HCT116 (cell line): ENCODE measurements at regions not wholly inside any gene's neighbourhood (a gene's known extent, or its start where the extent isn't known, plus 50 kb on each side); places are given as distances from the start of the nearest gene placed in this dataset.

Source experiments
- ATAC-seq: fragments of 200-7000 bp; cut with Tn5 transposase; 2 replicates; pipeline ENCODE4 v1.9.1; 2020; ENCODE audit warnings: mild to moderate bottlenecking, moderate library complexity
- BruUV-seq: library from RNA; stranded (reverse); fragments of 400-500 nt; replicated peaks from 2 replicates; lab custom pipeline; 2021; lab: Mats Ljungman, UMichigan
- CTCF ChIA-PET: fragments of 300-600 bp; sonication (Branson Sonifier 250); formaldehyde crosslinking; loops from one replicate; lab custom pipeline; 2021; ENCODE audit warnings: antibody characterized with exemption; lab: Charles Lee
- POLR2A ChIA-PET: fragments of 300-600, 350-600 bp; sonication (Branson Sonifier 250); formaldehyde crosslinking; loops from one replicate; lab custom pipeline; 2021; ENCODE audit warnings: antibody characterized with exemption; lab: Charles Lee
- RAD21 ChIA-PET, 2 experiments: fragments of 300-600 bp; sonication (Branson Sonifier 250); formaldehyde crosslinking; loops; one replicate each; lab custom pipeline; 2023; ENCODE audit warnings: low total read pairs in 2 of 2; ENCODE audit not compliant: uncharacterized antibody in 2 of 2, unreplicated experiment in 2 of 2, low non-redundant PET in 1 of 2; lab: Charles Lee
- DNase-seq: peaks from one replicate; pipeline ENCODE4 v3.0.0-alpha.2; 2010; ENCODE audit warnings: low read depth, low spot score
- H2AFZ ChIP-seq: fragments of 200-600 bp; shearing (Covaris generic), sonication (generic); 2 replicates; pipeline ENCODE4 v1.6.1; 2017; ENCODE audit warnings: low read depth, mixed run types, mixed read lengths, antibody characterized with exemption, low read length; ENCODE audit not compliant: poor library complexity, severe bottlenecking
- H3K27ac ChIP-seq: 2 replicates; pipeline ENCODE4 v1.5.1; 2012; ENCODE audit warnings: low read depth, low read length
- H3K27me3 ChIP-seq: fragments of 200-600 bp; sonication (generic); 2 replicates; pipeline ENCODE4 v1.6.1; 2016; ENCODE audit warnings: mixed run types, low read length, mixed read lengths; ENCODE audit not compliant: insufficient read depth
- H3K36me3 ChIP-seq, 2 experiments: fragments of 200-500 bp in 1 of 2; fragments of 200-600 bp in 1 of 2; sonication (Bioruptor generic) in 1 of 2; sonication (generic) in 1 of 2; 2 replicates each; pipeline versions ENCODE4 v1.5.1 to v1.6.1; 2014 to 2016; ENCODE audit warnings: low read length in 2 of 2, inconsistent platforms in 1 of 2, mixed read lengths in 1 of 2, mixed run types in 1 of 2; ENCODE audit not compliant: insufficient read depth in 2 of 2, control insufficient read depth in 1 of 2
- H3K4me1 ChIP-seq, 2 experiments: fragments of 200-600 bp in 1 of 2; sonication (generic) in 1 of 2; 2 replicates each; pipeline versions ENCODE4 v1.5.1 to v1.6.1; 2012 to 2017; ENCODE audit warnings: low read length in 2 of 2, inconsistent platforms in 1 of 2, mild to moderate bottlenecking in 1 of 2, mixed read lengths in 1 of 2, mixed run types in 1 of 2, moderate library complexity in 1 of 2; ENCODE audit not compliant: insufficient read depth in 2 of 2, control insufficient read depth in 1 of 2
- H3K4me2 ChIP-seq: fragments of 200-600 bp; sonication (generic); 2 replicates; pipeline ENCODE4 v1.6.1; 2017; ENCODE audit warnings: mixed run types, low read length, mixed read lengths
- H3K4me3 ChIP-seq, 2 experiments: fragments of 200-600 bp in 1 of 2; sonication (generic) in 1 of 2; replicated peaks in 1 of 2; 2 replicates each; pipeline ENCODE4 v1.5.1; 2011 to 2016; ENCODE audit warnings: low read length in 2 of 2, control low read depth in 1 of 2, low read depth in 1 of 2, mild to moderate bottlenecking in 1 of 2, mixed read lengths in 1 of 2, mixed run types in 1 of 2
- H3K79me2 ChIP-seq: fragments of 200-600 bp; sonication (generic); 2 replicates; pipeline ENCODE4 v1.6.1; 2017; ENCODE audit warnings: mild to moderate bottlenecking, mixed run types, low read length, moderate library complexity, mixed read lengths; ENCODE audit not compliant: insufficient read depth
- H3K9ac ChIP-seq: fragments of 200-600 bp; sonication (generic); 2 replicates; pipeline ENCODE4 v1.6.1; 2016; ENCODE audit warnings: low read length, mixed read lengths
- H3K9me2 ChIP-seq: fragments of 200-600 bp; sonication (generic), shearing (Covaris generic); 2 replicates; pipeline ENCODE4 v1.6.1; 2017; ENCODE audit warnings: mixed run types, mild to moderate bottlenecking, moderate library complexity; ENCODE audit not compliant: insufficient read depth
- H3K9me3 ChIP-seq, 2 experiments: fragments of 200-500 bp in 1 of 2; fragments of 200-600 bp in 1 of 2; sonication (Bioruptor generic) in 1 of 2; sonication (generic) in 1 of 2; 2 replicates each; pipeline ENCODE4 v1.6.1; 2014 to 2017; ENCODE audit warnings: low read length in 2 of 2, mixed read lengths in 2 of 2, inconsistent platforms in 1 of 2, low read depth in 1 of 2, mild to moderate bottlenecking in 1 of 2, mixed run types in 1 of 2, moderate library complexity in 1 of 2; ENCODE audit not compliant: control insufficient read depth in 1 of 2, insufficient read depth in 1 of 2
- H4K20me1 ChIP-seq: fragments of 200-600 bp; sonication (generic), shearing (Covaris generic); 2 replicates; pipeline ENCODE4 v1.6.1; 2017; ENCODE audit warnings: mixed run types, mild to moderate bottlenecking, moderate library complexity; ENCODE audit not compliant: insufficient read depth
- CBX3 ChIP-seq: IDR thresholded peaks from 2 replicates; pipeline ENCODE4 v1.6.1; 2012; ENCODE audit warnings: low read depth
- EZH2 ChIP-seq: fragments of 200-600 bp; sonication (generic); IDR thresholded peaks from 2 replicates; pipeline ENCODE4 v1.6.1; 2017; ENCODE audit warnings: antibody characterized with exemption, mixed run types
- EZH2phosphoT487 ChIP-seq: fragments of 200-600 bp; IDR thresholded peaks from 2 replicates; pipeline ENCODE4 v1.6.1; 2018; ENCODE audit warnings: antibody characterized with exemption, borderline replicate concordance
- MAX ChIP-seq: IDR thresholded peaks from 2 replicates; pipeline ENCODE4 v1.6.1; 2012
- POLR2A ChIP-seq: IDR thresholded peaks from 2 replicates; pipeline ENCODE4 v1.7.0; 2011; ENCODE audit warnings: borderline replicate concordance; ENCODE audit not compliant: insufficient read depth, insufficient read length; ENCODE audit errors: extremely low read depth
- SRF ChIP-seq: IDR thresholded peaks from 2 replicates; pipeline ENCODE4 v1.6.1; 2012; ENCODE audit warnings: low read depth
- TCF7L2 ChIP-seq: IDR thresholded peaks from 2 replicates; pipeline ENCODE4 v1.7.0; 2011; ENCODE audit warnings: borderline replicate concordance, inconsistent platforms; ENCODE audit not compliant: insufficient read depth, insufficient read length; ENCODE audit errors: extremely low read depth
- ZFX ChIP-seq: fragments of 450-650 bp; IDR thresholded peaks from 2 replicates; pipeline ENCODE4 v1.6.1; 2017
- intact Hi-C: fragments of 100-400 bp; cut with micrococcal nuclease; formaldehyde crosslinking; loops from 2 replicates; pipeline ENCODE4 v1.10.0; 2022
- TF ChIP-seq, protein P1 (sequence below): IDR thresholded peaks from 2 replicates; pipeline ENCODE4 v1.6.1; 2011; ENCODE audit warnings: mild to moderate bottlenecking, low read length, moderate library complexity; ENCODE audit not compliant: insufficient replicate concordance; ENCODE audit errors: extremely low read depth

DNA sequence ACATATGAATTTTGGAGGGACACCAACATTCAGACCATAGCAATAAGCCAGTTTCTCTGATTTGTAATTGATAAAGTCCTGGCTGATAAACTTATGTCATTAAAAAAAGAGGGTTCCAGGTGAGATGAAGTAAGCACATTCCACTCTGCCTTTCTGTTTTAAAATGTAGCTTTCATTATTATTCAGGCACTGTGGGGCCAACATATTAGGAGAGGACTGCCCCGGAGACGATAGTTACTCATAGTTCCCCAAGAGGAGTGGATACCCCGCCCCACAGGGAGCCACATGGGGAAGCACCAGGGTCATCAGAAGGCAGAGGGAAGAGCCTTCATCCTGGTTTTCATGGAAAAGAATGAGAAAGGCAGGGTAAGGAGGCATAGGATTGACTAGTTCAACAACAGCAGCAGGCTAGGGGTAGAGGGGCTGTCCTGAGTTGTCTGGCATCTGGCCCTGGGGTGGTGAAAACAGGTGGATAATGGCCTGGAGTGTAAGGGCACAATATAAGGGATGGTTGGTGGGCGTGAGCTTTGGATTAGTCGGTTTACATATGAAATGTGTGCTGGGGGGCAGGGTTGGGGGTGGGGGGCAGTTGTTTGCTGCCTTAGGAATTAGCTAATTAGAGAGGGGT lies 78.7 kb upstream of the PROK2 start:
- CTCF ChIA-PET: interaction anchor here (1.0 kb wide), 1 partner anchor 10 kb away, joined by 3 read pairs; no protein-coding TSS in a partner anchor
- Histone ChIP-seq H3K9me3 (peaks cover 0 to 3% of the 10 kb centered on the region in 2 experiments; a peak in 1 of 4 replicates), H3K4me2 (no peak overlapping the region), H3K36me3 (no peaks in the 10 kb centered on the region)
- no peak for ATAC-seq
- no TSS peak for BruUV-seq
- TF ChIP-seq EZH2: no peak
- no peak for TF ChIP-seq EZH2phosphoT487
- no peak for TF ChIP-seq SRF
- no peak for TF ChIP-seq MAX
- no peak for TF ChIP-seq ZFX
- TF ChIP-seq, all 23 proteins: peak for 0
- Histone ChIP-seq H4K20me1 (no peaks in the 10 kb centered on the region), H3K4me1 (no peaks in the 10 kb centered on the region), H3K9ac (no peak overlapping the region), H2AFZ (no peak overlapping the region), H3K4me3 (no peak overlapping the region), H3K9me2 (no peaks in the 10 kb centered on the region), H3K27ac (no peak overlapping the region), H3K27me3 (peaks cover 50% of the 10 kb centered on the region), H3K79me2 (no peaks in the 10 kb centered on the region)
- intact Hi-C loops: no loop called here
- DNase-seq: no peak
- ChIA-PET RAD21 (no interaction called here), POLR2A (no interaction called here)

DNA sequence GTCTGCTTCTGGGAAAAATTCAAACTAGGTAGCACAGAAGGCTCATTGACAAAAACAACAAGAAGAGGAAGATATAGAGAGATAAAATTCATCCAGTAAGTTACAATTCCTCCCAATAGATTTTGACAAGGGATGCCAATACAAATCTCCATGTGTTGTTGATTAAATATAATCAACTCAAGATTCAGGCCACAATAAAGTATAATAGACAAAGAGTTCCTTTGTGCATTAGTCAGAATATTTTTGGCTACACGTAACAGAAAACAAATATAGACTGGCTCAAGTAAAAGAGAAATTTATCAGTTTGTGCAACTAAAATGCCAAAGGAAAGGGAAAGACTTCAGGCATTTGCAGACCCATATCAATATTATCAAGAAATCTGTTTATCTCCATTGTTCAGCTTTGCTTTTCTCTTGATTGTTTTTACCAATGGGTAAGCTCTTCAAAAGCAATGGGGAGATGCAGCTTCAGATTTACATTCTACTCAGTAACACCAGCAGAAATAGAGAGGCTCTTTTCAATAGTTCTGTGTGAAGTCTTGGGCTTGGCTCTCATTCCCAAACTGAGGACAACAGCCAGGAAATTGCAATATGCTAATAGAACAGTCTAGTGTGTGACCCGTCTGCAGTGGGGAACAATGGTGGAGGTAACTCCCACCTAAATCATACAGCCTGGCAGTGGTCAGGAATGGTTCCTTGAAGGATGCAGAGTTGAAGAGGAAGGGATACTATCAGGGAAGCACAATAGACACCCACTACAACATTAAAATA lies 77.6 kb upstream of the PROK2 start:
- no peak overlapping the region for H3K27ac ChIP-seq
- H3K27me3 ChIP-seq: peaks cover 50% of the 10 kb centered on the region
- no peak overlapping the region for H3K9ac ChIP-seq
- no peaks in the 10 kb centered on the region for H3K79me2 ChIP-seq
- H3K9me2 ChIP-seq: no peaks in the 10 kb centered on the region
- POLR2A ChIA-PET: no interaction called here
- TF ChIP-seq CBX3: no peak
- TF ChIP-seq, protein P1, sequence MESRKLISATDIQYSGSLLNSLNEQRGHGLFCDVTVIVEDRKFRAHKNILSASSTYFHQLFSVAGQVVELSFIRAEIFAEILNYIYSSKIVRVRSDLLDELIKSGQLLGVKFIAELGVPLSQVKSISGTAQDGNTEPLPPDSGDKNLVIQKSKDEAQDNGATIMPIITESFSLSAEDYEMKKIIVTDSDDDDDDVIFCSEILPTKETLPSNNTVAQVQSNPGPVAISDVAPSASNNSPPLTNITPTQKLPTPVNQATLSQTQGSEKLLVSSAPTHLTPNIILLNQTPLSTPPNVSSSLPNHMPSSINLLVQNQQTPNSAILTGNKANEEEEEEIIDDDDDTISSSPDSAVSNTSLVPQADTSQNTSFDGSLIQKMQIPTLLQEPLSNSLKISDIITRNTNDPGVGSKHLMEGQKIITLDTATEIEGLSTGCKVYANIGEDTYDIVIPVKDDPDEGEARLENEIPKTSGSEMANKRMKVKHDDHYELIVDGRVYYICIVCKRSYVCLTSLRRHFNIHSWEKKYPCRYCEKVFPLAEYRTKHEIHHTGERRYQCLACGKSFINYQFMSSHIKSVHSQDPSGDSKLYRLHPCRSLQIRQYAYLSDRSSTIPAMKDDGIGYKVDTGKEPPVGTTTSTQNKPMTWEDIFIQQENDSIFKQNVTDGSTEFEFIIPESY: no peak
- no peak for TF ChIP-seq TCF7L2
- TF ChIP-seq POLR2A: no peak
- CTCF ChIA-PET: no interaction called here
- H4K20me1 ChIP-seq: no peaks in the 10 kb centered on the region
- ATAC-seq (no peak), DNase-seq (no peak)
- BruUV-seq: no TSS peak
- H3K4me2 ChIP-seq: no peak overlapping the region
- RAD21 ChIA-PET: no interaction called here
- H3K4me1 ChIP-seq: no peaks in the 10 kb centered on the region
- intact Hi-C loops: no loop called here
- H3K36me3 ChIP-seq: no peaks in the 10 kb centered on the region
- peaks cover 0 to 3% of the 10 kb centered on the region in 2 experiments; a peak in 1 of 4 replicates for H3K9me3 ChIP-seq
- H2AFZ ChIP-seq: no peak overlapping the region
- no peak overlapping the region for H3K4me3 ChIP-seq
